ENCODE measurements at regions not wholly inside any gene's neighbourhood (a gene's known extent, or its start where the extent isn't known, plus 50 kb on each side); places are given as distances from the start of the nearest gene placed in this dataset.
A peak's percentile ranks its signal among the peaks of the same experiment; 100 is the strongest.

GRCh38 chr4:130099105-130099504, 1003.2 kb downstream of the C4orf33 start:
- WGBS (ENCODE audit: insufficient coverage, insufficient replicate concordance, low lambda C conversion rate, missing lambda C conversion rate): 0% methylated on average over 1 of the region's 1 CpG
- H2AFZ ChIP-seq (ENCODE audit: control insufficient read depth, low read depth, low read length): no peak overlapping the region
- CTCF ChIA-PET: no interaction called here
- DNase-seq (ENCODE audit: low read depth, low spot score) (no peak), ATAC-seq (no peak), FAIRE-seq (no peak)
- H3K9ac ChIP-seq (ENCODE audit: control insufficient read depth, insufficient read depth, low read length): no peak overlapping the region
- no peaks in the 10 kb centered on the region for H3K36me3 ChIP-seq (ENCODE audit: control insufficient read depth in 2 of 2, insufficient read depth in 2 of 2, low read length in 1 of 2)
- H3K9me3 ChIP-seq (replicated peaks; ENCODE audit: control insufficient read depth, insufficient read depth, low read length): no peaks in the 10 kb centered on the region
- SMC1A ChIA-PET (ENCODE audit: uncharacterized antibody, unreplicated experiment): no interaction called here
- RAD21 ChIA-PET (ENCODE audit: unreplicated experiment): no interaction called here
- H3K27ac ChIP-seq (ENCODE audit: control insufficient read depth, insufficient read depth): no peak overlapping the region
- TF ChIP-seq EED (IDR thresholded peaks at IDR 0.05; ENCODE audit: low read depth): no peak
- no peak for TF ChIP-seq NFYB (IDR thresholded peaks at IDR 0.05; ENCODE audit: insufficient read depth, low read depth, low read length)
- no peak for TF ChIP-seq WRNIP1 (IDR thresholded peaks at IDR 0.05; ENCODE audit: borderline replicate concordance, low read depth, low read length)
- TF ChIP-seq SMAD5 (IDR thresholded peaks at IDR 0.05; ENCODE audit: low read depth): no peak
- TF ChIP-seq CREM (IDR thresholded peaks at IDR 0.05; ENCODE audit: low read depth): no peak
- TF ChIP-seq IRF3 (IDR thresholded peaks at IDR 0.05): no peak
- no peak for TF ChIP-seq NFYA (IDR thresholded peaks at IDR 0.05; ENCODE audit: borderline replicate concordance, low read depth, low read length)
- no peak for TF ChIP-seq MYB (IDR thresholded peaks at IDR 0.05; ENCODE audit: borderline replicate concordance, low read depth, low read length)
- H3K27me3 ChIP-seq (replicated peaks in 1 of 2; ENCODE audit: control insufficient read depth in 2 of 2, insufficient read depth in 2 of 2, low read length in 1 of 2): no peaks in the 10 kb centered on the region
- in situ Hi-C loops (cut with MboI): no loop called here
- no TSS peak for BruUV-seq (replicated peaks)
- intact Hi-C loops (cut with micrococcal nuclease; ENCODE audit: unreplicated experiment): no loop called here
- POLR2A ChIA-PET: no interaction called here
- H3K4me1 ChIP-seq (ENCODE audit: control insufficient read depth, insufficient read depth, low read length): no peaks in the 10 kb centered on the region
- H3K79me2 ChIP-seq (ENCODE audit: control insufficient read depth, insufficient read depth, low read length): no peaks in the 10 kb centered on the region
- H3K4me2 ChIP-seq (ENCODE audit: control insufficient read depth, insufficient read depth): no peak overlapping the region
- no peak overlapping the region for H3K4me3 ChIP-seq
- H4K20me1 ChIP-seq (ENCODE audit: control insufficient read depth, insufficient read depth): no peaks in the 10 kb centered on the region

- Histone ChIP-seq H3K27ac (ENCODE audit: control insufficient read depth, insufficient read depth) (no peak overlapping the region), H3K4me3 (no peak overlapping the region), H3K79me2 (ENCODE audit: control insufficient read depth, insufficient read depth, low read length) (no peaks in the 10 kb centered on the region), H4K20me1 (ENCODE audit: control insufficient read depth, insufficient read depth) (no peaks in the 10 kb centered on the region), H3K9me3 (replicated peaks; ENCODE audit: control insufficient read depth, insufficient read depth, low read length) (no peaks in the 10 kb centered on the region; the same call in 2 of the 3 replicates), H3K4me1 (ENCODE audit: control insufficient read depth, insufficient read depth, low read length) (no peaks in the 10 kb centered on the region), H3K4me2 (ENCODE audit: control insufficient read depth, insufficient read depth) (no peak overlapping the region), H3K9ac (ENCODE audit: control insufficient read depth, insufficient read depth, low read length) (no peak overlapping the region), H2AFZ (ENCODE audit: control insufficient read depth, low read depth, low read length) (no peak overlapping the region), H3K36me3 (ENCODE audit: control insufficient read depth in 2 of 2, insufficient read depth in 2 of 2, low read length in 1 of 2) (no peaks in the 10 kb centered on the region), H3K27me3 (replicated peaks in 1 of 2; ENCODE audit: control insufficient read depth in 2 of 2, insufficient read depth in 2 of 2, low read length in 1 of 2) (no peaks in the 10 kb centered on the region)
- SMC1A ChIA-PET (ENCODE audit: uncharacterized antibody, unreplicated experiment): interaction anchor here (1.2 to 1.4 kb wide), 3 partner anchors 15 to 35 kb away, joined by 3 to 4 read pairs (median 3); no protein-coding TSS in a partner anchor
- RAD21 ChIA-PET (ENCODE audit: unreplicated experiment): no interaction called here
- TF ChIP-seq BMI1 (IDR thresholded peaks at IDR 0.05; ENCODE audit: borderline replicate concordance) (no peak), MEF2B (IDR thresholded peaks at IDR 0.05; ENCODE audit: partially characterized antibody, poor library complexity, severe bottlenecking) (peak; percentile 75)
- ATAC-seq (peak; percentile 62), DNase-seq (ENCODE audit: low read depth, low spot score) (no peak), FAIRE-seq (no peak)
- POLR2A ChIA-PET: interaction anchor here (0.5 to 0.9 kb wide), 2 partner anchors 128 to 236 kb away, joined by 3 read pairs; no protein-coding TSS in a partner anchor
- CTCF ChIA-PET: interaction anchor here (1.0 kb wide), 2 partner anchors 12 to 83 kb away, joined by 3 read pairs; no protein-coding TSS in a partner anchor
- in situ Hi-C loops (cut with MboI) (no loop called here), intact Hi-C loops (cut with micrococcal nuclease; ENCODE audit: unreplicated experiment) (no loop called here)
- BruUV-seq (replicated peaks): no TSS peak
These were observed 1014.2 kb downstream of the C4orf33 start for GRCh38 chr4:130110189-130110588.

Data from GM12878 (cell line).